ENCODE measurements at regions not wholly inside any gene's neighbourhood (a gene's known extent, or its start where the extent isn't known, plus 50 kb on each side); places are given as distances from the start of the nearest gene placed in this dataset.

- no peak for DNase-seq (ENCODE audit: low read depth in 2 of 2)
These were observed 678.1 kb upstream of the GOT2 start for GRCh38 chr16:59411961-59412841.

- no peak for DNase-seq (ENCODE audit: low read depth in 2 of 2)
These were observed 676.3 kb upstream of the GOT2 start for GRCh38 chr16:59410451-59410850.

- DNase-seq (ENCODE audit: low read depth in 2 of 2), result no peak
These were observed 671.7 kb upstream of the GOT2 start for GRCh38 chr16:59405802-59406201.

GRCh38 chr16:59404509-59404908 lies 670.4 kb upstream of the GOT2 start:
- DNase-seq (ENCODE audit: low read depth in 2 of 2), result no peak

- DNase-seq (ENCODE audit: low read depth in 2 of 2), result no peak
These were observed 666.7 kb upstream of the GOT2 start for GRCh38 chr16:59400830-59401229.

- no peak for DNase-seq (ENCODE audit: low read depth in 2 of 2)
These were observed 663.5 kb upstream of the GOT2 start for GRCh38 chr16:59397638-59398037.

GRCh38 chr16:59394526-59394925 lies 660.4 kb upstream of the GOT2 start:
- DNase-seq (ENCODE audit: low read depth in 2 of 2), result no peak

GRCh38 chr16:59392911-59393310 lies 658.8 kb upstream of the GOT2 start:
- DNase-seq (ENCODE audit: low read depth in 2 of 2), result no peak

GRCh38 chr16:59391617-59392364 lies 657.7 kb upstream of the GOT2 start:
- DNase-seq (ENCODE audit: low read depth in 2 of 2), result no peak

- no peak for DNase-seq (ENCODE audit: low read depth in 2 of 2)
These were observed 651.8 kb upstream of the GOT2 start for GRCh38 chr16:59385959-59386358.

- no peak for DNase-seq (ENCODE audit: low read depth in 2 of 2)
These were observed 651.4 kb upstream of the GOT2 start for GRCh38 chr16:59385491-59385890.

GRCh38 chr16:59373632-59374031 lies 639.5 kb upstream of the GOT2 start:
- no peak for DNase-seq (ENCODE audit: low read depth in 2 of 2)

GRCh38 chr16:59370717-59371116 lies 636.6 kb upstream of the GOT2 start:
- no peak for DNase-seq (ENCODE audit: low read depth in 2 of 2)

GRCh38 chr16:59369523-59369922 lies 635.4 kb upstream of the GOT2 start:
- DNase-seq (ENCODE audit: low read depth in 2 of 2), result no peak

GRCh38 chr16:59368586-59368985 lies 634.5 kb upstream of the GOT2 start:
- DNase-seq (ENCODE audit: low read depth in 2 of 2), result no peak

GRCh38 chr16:59356709-59357108 lies 622.6 kb upstream of the GOT2 start:
- no peak for DNase-seq (ENCODE audit: low read depth in 2 of 2)

GRCh38 chr16:59356144-59356543 lies 622.0 kb upstream of the GOT2 start:
- no peak for DNase-seq (ENCODE audit: low read depth in 2 of 2)

GRCh38 chr16:59355704-59356103 lies 621.6 kb upstream of the GOT2 start:
- no peak for DNase-seq (ENCODE audit: low read depth in 2 of 2)

- DNase-seq (ENCODE audit: low read depth in 2 of 2), result no peak
These were observed 617.3 kb upstream of the GOT2 start for GRCh38 chr16:59351305-59351903.

- DNase-seq (ENCODE audit: low read depth in 2 of 2), result no peak
These were observed 616.6 kb upstream of the GOT2 start for GRCh38 chr16:59350670-59351069.

- no peak for DNase-seq (ENCODE audit: low read depth in 2 of 2)
These were observed 608.6 kb upstream of the GOT2 start for GRCh38 chr16:59342669-59343068.

- DNase-seq (ENCODE audit: low read depth in 2 of 2), result no peak
These were observed 607.3 kb upstream of the GOT2 start for GRCh38 chr16:59341368-59341767.

- no peak for DNase-seq (ENCODE audit: low read depth in 2 of 2)
These were observed 605.8 kb upstream of the GOT2 start for GRCh38 chr16:59339871-59340270.

Data from stimulated activated CD4-positive, alpha-beta T cell treated with anti-CD3 and anti-CD28 coated beads, Interleukin-4, amount 100 ng/mL, for 48 hours (primary cell).